NOMO-1 treated with dmso at 0.1 percent for 144 hours (cell line): ENCODE measurements at regions not wholly inside any gene's neighbourhood (a gene's known extent, or its start where the extent isn't known, plus 50 kb on each side); places are given as distances from the start of the nearest gene placed in this dataset.

Experiments
- DNase-seq: peaks from one replicate; lab custom pipeline; 2025; ENCODE audit not compliant: unreplicated experiment; lab: John Stamatoyannopoulos, UW

GRCh38 chr16:89027281-89027680, 50.3 kb upstream of the CBFA2T3 start:
- no peak for DNase-seq

GRCh38 chr16:89031715-89032659, 55.0 kb upstream of the CBFA2T3 start:
- peak; percentile 98 for DNase-seq

- no peak for DNase-seq
Observed at GRCh38 chr16:89033304-89033703, 56.3 kb upstream of the CBFA2T3 start.

GRCh38 chr16:89033796-89034572, 57.0 kb upstream of the CBFA2T3 start:
- no peak for DNase-seq

- DNase-seq: no peak
Observed at GRCh38 chr16:89034573-89034961, 57.6 kb upstream of the CBFA2T3 start.

- no peak for DNase-seq
Observed at GRCh38 chr16:89034971-89035668, 58.1 kb upstream of the CBFA2T3 start.

- no peak for DNase-seq
Observed at GRCh38 chr16:89035669-89036570, 57.7 kb upstream of the ACSF3 start.

GRCh38 chr16:89036776-89037175, 56.9 kb upstream of the ACSF3 start:
- no peak for DNase-seq

GRCh38 chr16:89037261-89038152, 56.1 kb upstream of the ACSF3 start:
- no peak for DNase-seq

- DNase-seq: no peak
Observed at GRCh38 chr16:89038221-89038721, 55.4 kb upstream of the ACSF3 start.

- DNase-seq: no peak
Observed at GRCh38 chr16:89038811-89039735, 54.6 kb upstream of the ACSF3 start.

GRCh38 chr16:89039756-89040155, 53.9 kb upstream of the ACSF3 start:
- no peak for DNase-seq

- no peak for DNase-seq
Observed at GRCh38 chr16:89040391-89040790, 53.3 kb upstream of the ACSF3 start.

- no peak for DNase-seq
Observed at GRCh38 chr16:89040861-89041570, 52.6 kb upstream of the ACSF3 start.

- DNase-seq: no peak
Observed at GRCh38 chr16:89041571-89042481, 51.8 kb upstream of the ACSF3 start.

GRCh38 chr16:89042711-89043551, 50.7 kb upstream of the ACSF3 start:
- DNase-seq: no peak
